HK-2 (cell line): ENCODE measurements at regions not wholly inside any gene's neighbourhood (a gene's known extent, or its start where the extent isn't known, plus 50 kb on each side); places are given as distances from the start of the nearest gene placed in this dataset.
"Not testable (repeated sequence)": the region's sequence is repeated elsewhere in the genome, so short reads cannot be mapped to it uniquely, and the experiment has no call there.

Source experiments
- DNase-seq: peaks from one replicate; pipeline ENCODE4 v3.0.0-alpha.2; 2018; ENCODE audit not compliant: unreplicated experiment

- not testable (repeated sequence) for DNase-seq
Measured at GRCh38 chr1:161454865-161455707, 50.2 kb upstream of the FCGR2A start.

- not testable (repeated sequence) for DNase-seq
Measured at GRCh38 chr1:161453950-161454864, 51.0 kb upstream of the FCGR2A start.

- not testable (repeated sequence) for DNase-seq
Measured at GRCh38 chr1:161451698-161452348, 53.4 kb upstream of the FCGR2A start.

- not testable (repeated sequence) for DNase-seq
Measured at GRCh38 chr1:161447760-161448332, 57.4 kb upstream of the FCGR2A start.

- not testable (repeated sequence) for DNase-seq
Measured at GRCh38 chr1:161447040-161447759, 58.1 kb upstream of the FCGR2A start.

GRCh38 chr1:161444725-161445124, 60.5 kb upstream of the FCGR2A start:
- DNase-seq: not testable (repeated sequence)

GRCh38 chr1:161444255-161444654, 61.0 kb upstream of the FCGR2A start:
- not testable (repeated sequence) for DNase-seq

- peak; percentile 80 for DNase-seq
Measured at GRCh38 chr1:161440312-161440894, 64.9 kb upstream of the FCGR2A start.

- DNase-seq: peak; percentile 80
Measured at GRCh38 chr1:161439280-161440232, 65.7 kb upstream of the FCGR2A start.

GRCh38 chr1:161433191-161433590, 65.5 kb upstream of the CFAP126 start:
- DNase-seq: not testable (repeated sequence)

GRCh38 chr1:161432091-161432490, 64.4 kb upstream of the CFAP126 start:
- DNase-seq: no peak

- no peak for DNase-seq
Measured at GRCh38 chr1:161427733-161428516, 60.2 kb upstream of the CFAP126 start.

- not testable (repeated sequence) for DNase-seq
Measured at GRCh38 chr1:161422914-161423313, 55.2 kb upstream of the CFAP126 start.

GRCh38 chr1:161421456-161421855, 53.8 kb upstream of the CFAP126 start:
- DNase-seq: no peak

GRCh38 chr1:161420763-161421455, 53.2 kb upstream of the CFAP126 start:
- no peak for DNase-seq

GRCh38 chr1:161417536-161417935, 49.9 kb upstream of the CFAP126 start:
- not testable (repeated sequence) for DNase-seq
